NCI-H2107 treated with DMSO at 0.1 percent for 48 hours (cell line): ENCODE measurements at regions not wholly inside any gene's neighbourhood (a gene's known extent, or its start where the extent isn't known, plus 50 kb on each side); places are given as distances from the start of the nearest gene placed in this dataset.

Experiments used
- DNase-seq: peaks from one replicate; lab custom pipeline; 2025; ENCODE audit not compliant: unreplicated experiment; lab: John Stamatoyannopoulos, UW

GRCh38 chr11:92812841-92813240 is 156.6 kb upstream of the MTNR1B start:
- no peak for DNase-seq

- no peak for DNase-seq
Observed at GRCh38 chr11:92819830-92820229, 149.6 kb upstream of the MTNR1B start.

- DNase-seq, result no peak
Observed at GRCh38 chr11:92820860-92821259, 148.6 kb upstream of the MTNR1B start.

GRCh38 chr11:92822410-92822809 is 147.0 kb upstream of the MTNR1B start:
- no peak for DNase-seq

GRCh38 chr11:92826136-92826535 is 143.3 kb upstream of the MTNR1B start:
- DNase-seq, result no peak

GRCh38 chr11:92826603-92827002 is 142.8 kb upstream of the MTNR1B start:
- DNase-seq, result no peak

GRCh38 chr11:92827132-92827531 is 142.3 kb upstream of the MTNR1B start:
- no peak for DNase-seq

GRCh38 chr11:92828556-92828955 is 140.9 kb upstream of the MTNR1B start:
- DNase-seq, result peak; percentile 11

GRCh38 chr11:92829121-92829520 is 140.3 kb upstream of the MTNR1B start:
- DNase-seq, result no peak

- no peak for DNase-seq
Observed at GRCh38 chr11:92829671-92830070, 139.8 kb upstream of the MTNR1B start.

- peak; percentile 91 for DNase-seq
Observed at GRCh38 chr11:92830377-92831155, 138.9 kb upstream of the MTNR1B start.

- no peak for DNase-seq
Observed at GRCh38 chr11:92834296-92835020, 135.0 kb upstream of the MTNR1B start.

GRCh38 chr11:92837595-92837994 is 131.9 kb upstream of the MTNR1B start:
- DNase-seq, result peak; percentile 82

GRCh38 chr11:92838759-92839310 is 130.6 kb upstream of the MTNR1B start:
- peak; percentile 71 for DNase-seq

- DNase-seq, result no peak
Observed at GRCh38 chr11:92839450-92839849, 130.0 kb upstream of the MTNR1B start.

GRCh38 chr11:92841719-92842118 is 127.7 kb upstream of the MTNR1B start:
- no peak for DNase-seq

GRCh38 chr11:92843455-92843854 is 126.0 kb upstream of the MTNR1B start:
- DNase-seq, result peak; percentile 31

- no peak for DNase-seq
Observed at GRCh38 chr11:92844197-92844596, 125.3 kb upstream of the MTNR1B start.

GRCh38 chr11:92845390-92845789 is 124.1 kb upstream of the MTNR1B start:
- no peak for DNase-seq

GRCh38 chr11:92845805-92846204 is 123.6 kb upstream of the MTNR1B start:
- DNase-seq, result no peak

GRCh38 chr11:92846491-92847125 is 122.8 kb upstream of the MTNR1B start:
- no peak for DNase-seq

GRCh38 chr11:92848578-92848977 is 120.9 kb upstream of the MTNR1B start:
- no peak for DNase-seq
